ENCODE measurements at regions not wholly inside any gene's neighbourhood (a gene's known extent, or its start where the extent isn't known, plus 50 kb on each side); places are given as distances from the start of the nearest gene placed in this dataset.

DNA sequence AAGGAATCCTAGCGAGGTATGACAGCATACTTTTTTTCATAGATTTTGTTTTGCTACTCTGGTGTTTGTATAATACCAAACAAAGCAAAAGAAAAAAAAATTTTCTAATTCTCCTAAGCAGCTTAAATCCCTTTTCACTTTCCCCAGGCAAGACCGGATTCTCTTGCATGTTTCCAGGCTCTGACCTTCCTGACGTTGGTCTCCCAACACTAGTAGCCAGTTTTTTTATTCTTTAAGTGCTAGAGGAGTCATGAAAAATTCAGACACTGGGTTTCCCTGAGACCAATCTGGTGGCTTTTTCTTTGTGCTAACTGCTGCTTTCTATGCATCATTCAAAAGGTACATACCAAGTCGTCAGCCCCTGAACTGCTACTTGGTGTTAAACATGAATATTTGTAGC, 111.4 kb downstream of the ZNF326 start:
- TF ChIP-seq, protein P1, sequence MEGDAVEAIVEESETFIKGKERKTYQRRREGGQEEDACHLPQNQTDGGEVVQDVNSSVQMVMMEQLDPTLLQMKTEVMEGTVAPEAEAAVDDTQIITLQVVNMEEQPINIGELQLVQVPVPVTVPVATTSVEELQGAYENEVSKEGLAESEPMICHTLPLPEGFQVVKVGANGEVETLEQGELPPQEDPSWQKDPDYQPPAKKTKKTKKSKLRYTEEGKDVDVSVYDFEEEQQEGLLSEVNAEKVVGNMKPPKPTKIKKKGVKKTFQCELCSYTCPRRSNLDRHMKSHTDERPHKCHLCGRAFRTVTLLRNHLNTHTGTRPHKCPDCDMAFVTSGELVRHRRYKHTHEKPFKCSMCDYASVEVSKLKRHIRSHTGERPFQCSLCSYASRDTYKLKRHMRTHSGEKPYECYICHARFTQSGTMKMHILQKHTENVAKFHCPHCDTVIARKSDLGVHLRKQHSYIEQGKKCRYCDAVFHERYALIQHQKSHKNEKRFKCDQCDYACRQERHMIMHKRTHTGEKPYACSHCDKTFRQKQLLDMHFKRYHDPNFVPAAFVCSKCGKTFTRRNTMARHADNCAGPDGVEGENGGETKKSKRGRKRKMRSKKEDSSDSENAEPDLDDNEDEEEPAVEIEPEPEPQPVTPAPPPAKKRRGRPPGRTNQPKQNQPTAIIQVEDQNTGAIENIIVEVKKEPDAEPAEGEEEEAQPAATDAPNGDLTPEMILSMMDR (IDR thresholded peaks at IDR 0.05) = no peak
- no peak for TF ChIP-seq POLR2A (IDR thresholded peaks at IDR 0.05)
